Body of pancreas (tissue), 4 donors: ENCODE measurements at regions not wholly inside any gene's neighbourhood (a gene's known extent, or its start where the extent isn't known, plus 50 kb on each side); places are given as distances from the start of the nearest gene placed in this dataset.

ENCODE experiments used
- ATAC-seq: fragments of 150-250 bp; one replicate; pipeline ENCODE4 v1.9.1; 2016
- DNase-seq, 4 donors: peaks; one replicate each; pipeline ENCODE4 v3.0.0-alpha.2; 2019
- H3K27ac ChIP-seq, 4 donors: fragments of 200-600 bp; sonication (generic); 1 replicate in 3 of 4; 2 replicates in 1 of 4; pipeline versions ENCODE4 v1.5.1 to v1.6.1; 2016 to 2019; ENCODE audit warnings: mild to moderate bottlenecking in 1 of 4, mixed read lengths in 1 of 4, moderate library complexity in 1 of 4
- H3K27me3 ChIP-seq, 2 donors: fragments of 200-600 bp; sonication (generic); one replicate each; pipeline ENCODE4 v1.6.0; 2016; ENCODE audit warnings: mild to moderate bottlenecking in 1 of 2
- H3K36me3 ChIP-seq, 2 donors: fragments of 200-600 bp; sonication (generic); replicated peaks in 1 of 2; 2 replicates each; pipeline ENCODE4 v1.5.1; 2016; ENCODE audit warnings: low read depth in 2 of 2; ENCODE audit not compliant: insufficient read depth in 1 of 2
- H3K4me1 ChIP-seq: fragments of 200-600 bp; sonication (generic); one replicate; pipeline ENCODE4 v1.6.0; 2016
- H3K4me3 ChIP-seq, 2 donors: fragments of 200-600 bp; sonication (generic); 1 replicate in 1 of 2; 2 replicates in 1 of 2; pipeline ENCODE4 v1.5.1; 2016 to 2019
- H3K9me3 ChIP-seq, 3 donors: fragments of 200-600 bp; sonication (generic); 1 replicate in 2 of 3; 2 replicates in 1 of 3; pipeline ENCODE4 v1.5.1; 2016
- POLR2A ChIP-seq, 3 donors: fragments of 450-650 bp; IDR thresholded peaks; one replicate each; pipeline ENCODE4 v1.6.1; 2016; ENCODE audit warnings: antibody characterized with exemption in 3 of 3, mild to moderate bottlenecking in 2 of 3
- WGBS, 2 donors: methylation state at CpG; one replicate each; pipeline ENCODE4 v1.1.5; 2017; 5-methylcytosine and 5-hydroxymethylcytosine counted together
- intact Hi-C: fragments of 100-400 bp; cut with DNase I; formaldehyde crosslinking; loops from one replicate; pipeline ENCODE4 v1.15.1; 2023
- TF ChIP-seq, protein P1 (sequence below), 7 experiments: fragments of 450-650 bp in 4 of 7; fragments of 200-600 bp in 3 of 7; sonication (generic) in 3 of 7; IDR thresholded peaks; one replicate each; pipeline ENCODE4 v1.5.1; 2016 to 2019; ENCODE audit warnings: antibody characterized with exemption in 7 of 7

DNA sequence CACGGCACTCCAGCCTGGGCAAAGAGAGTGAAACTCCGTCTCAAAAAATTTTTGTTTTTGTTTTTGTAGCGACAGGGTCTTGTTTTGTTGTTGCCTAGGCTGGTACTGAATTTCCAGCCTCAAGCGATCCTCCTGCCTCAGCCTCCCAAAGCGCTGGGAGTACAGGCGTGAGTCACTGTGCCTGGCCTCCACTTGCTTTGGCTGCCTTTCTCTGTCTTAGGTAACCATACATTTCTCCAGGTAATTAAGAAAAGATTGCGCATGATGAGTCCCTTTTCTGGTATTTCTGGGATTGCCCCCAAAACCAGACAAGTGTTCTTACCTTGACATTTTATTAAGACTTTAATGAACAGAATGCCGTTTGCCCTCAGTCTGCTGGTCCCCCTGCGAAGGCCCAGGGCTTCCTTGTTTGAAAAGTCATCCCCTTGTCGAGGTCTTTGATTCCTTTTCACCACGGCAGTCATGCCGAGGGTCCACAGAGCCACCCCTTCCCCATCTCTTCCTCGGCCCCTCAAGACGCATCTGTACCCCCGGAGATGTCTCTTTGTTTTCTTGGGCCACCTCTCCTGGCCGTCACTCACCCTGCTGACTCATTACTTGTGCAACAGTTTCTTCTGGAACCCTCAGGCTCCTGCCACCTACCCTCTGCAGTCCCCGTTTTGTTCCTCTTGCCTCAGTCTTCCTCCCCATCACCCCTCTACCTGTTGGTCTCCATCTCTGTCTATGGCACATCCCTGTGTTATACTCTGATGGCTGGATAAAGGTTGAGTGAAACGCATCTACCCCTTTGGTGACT is 151.0 kb downstream of the SEC14L1 start:
- peaks cover 26% of the 10 kb centered on the region for H3K4me1 ChIP-seq
- DNase-seq (no peak), ATAC-seq (no peak)
- intact Hi-C loops: no loop called here
- no peaks in the 10 kb centered on the region for H3K27me3 ChIP-seq
- no peaks in the 10 kb centered on the region for H3K36me3 ChIP-seq
- H3K4me3 ChIP-seq: no peak overlapping the region
- TF ChIP-seq, protein P1, sequence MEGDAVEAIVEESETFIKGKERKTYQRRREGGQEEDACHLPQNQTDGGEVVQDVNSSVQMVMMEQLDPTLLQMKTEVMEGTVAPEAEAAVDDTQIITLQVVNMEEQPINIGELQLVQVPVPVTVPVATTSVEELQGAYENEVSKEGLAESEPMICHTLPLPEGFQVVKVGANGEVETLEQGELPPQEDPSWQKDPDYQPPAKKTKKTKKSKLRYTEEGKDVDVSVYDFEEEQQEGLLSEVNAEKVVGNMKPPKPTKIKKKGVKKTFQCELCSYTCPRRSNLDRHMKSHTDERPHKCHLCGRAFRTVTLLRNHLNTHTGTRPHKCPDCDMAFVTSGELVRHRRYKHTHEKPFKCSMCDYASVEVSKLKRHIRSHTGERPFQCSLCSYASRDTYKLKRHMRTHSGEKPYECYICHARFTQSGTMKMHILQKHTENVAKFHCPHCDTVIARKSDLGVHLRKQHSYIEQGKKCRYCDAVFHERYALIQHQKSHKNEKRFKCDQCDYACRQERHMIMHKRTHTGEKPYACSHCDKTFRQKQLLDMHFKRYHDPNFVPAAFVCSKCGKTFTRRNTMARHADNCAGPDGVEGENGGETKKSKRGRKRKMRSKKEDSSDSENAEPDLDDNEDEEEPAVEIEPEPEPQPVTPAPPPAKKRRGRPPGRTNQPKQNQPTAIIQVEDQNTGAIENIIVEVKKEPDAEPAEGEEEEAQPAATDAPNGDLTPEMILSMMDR (IDR thresholded peaks at IDR 0.05): no peak
- H3K9me3 ChIP-seq: no peaks in the 10 kb centered on the region
- no peak overlapping the region for H3K27ac ChIP-seq
- WGBS, 2 donors: 89 to 92% methylated on average over 18 of the region's 18 CpGs

DNA sequence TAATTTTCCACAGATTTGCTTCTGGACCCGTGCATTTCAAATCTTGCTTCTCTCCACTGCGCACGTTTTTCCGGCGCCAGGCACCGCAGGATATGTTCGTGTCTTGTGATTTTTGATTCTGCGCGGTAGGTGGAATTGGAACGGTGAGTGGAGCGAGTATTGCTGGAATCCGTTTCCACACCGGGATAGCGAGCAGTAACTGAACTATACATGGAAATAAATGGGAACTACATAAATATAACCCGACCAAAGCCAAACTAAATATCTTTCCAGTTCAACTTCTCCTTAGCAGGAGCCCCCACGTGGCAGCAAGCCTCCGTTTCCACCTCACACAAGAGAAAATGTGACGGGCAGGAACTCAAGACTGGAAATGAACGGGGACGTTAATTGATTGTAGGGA is 154.0 kb downstream of the SEC14L1 start:
- no peaks in the 10 kb centered on the region for H3K27me3 ChIP-seq
- no peak for TF ChIP-seq POLR2A (IDR thresholded peaks at IDR 0.05)
- TF ChIP-seq, protein P1 (IDR thresholded peaks at IDR 0.05): no peak
- WGBS, 2 donors: 90 to 93% methylated on average over 20 of the region's 20 CpGs
- H3K27ac ChIP-seq: no peak overlapping the region
- peaks cover 5% of the 10 kb centered on the region for H3K4me1 ChIP-seq
- intact Hi-C loops: no loop called here
- H3K4me3 ChIP-seq: no peak overlapping the region
- no peaks in the 10 kb centered on the region for H3K36me3 ChIP-seq
- DNase-seq (no peak), ATAC-seq (no peak)
- H3K9me3 ChIP-seq: no peaks in the 10 kb centered on the region

DNA sequence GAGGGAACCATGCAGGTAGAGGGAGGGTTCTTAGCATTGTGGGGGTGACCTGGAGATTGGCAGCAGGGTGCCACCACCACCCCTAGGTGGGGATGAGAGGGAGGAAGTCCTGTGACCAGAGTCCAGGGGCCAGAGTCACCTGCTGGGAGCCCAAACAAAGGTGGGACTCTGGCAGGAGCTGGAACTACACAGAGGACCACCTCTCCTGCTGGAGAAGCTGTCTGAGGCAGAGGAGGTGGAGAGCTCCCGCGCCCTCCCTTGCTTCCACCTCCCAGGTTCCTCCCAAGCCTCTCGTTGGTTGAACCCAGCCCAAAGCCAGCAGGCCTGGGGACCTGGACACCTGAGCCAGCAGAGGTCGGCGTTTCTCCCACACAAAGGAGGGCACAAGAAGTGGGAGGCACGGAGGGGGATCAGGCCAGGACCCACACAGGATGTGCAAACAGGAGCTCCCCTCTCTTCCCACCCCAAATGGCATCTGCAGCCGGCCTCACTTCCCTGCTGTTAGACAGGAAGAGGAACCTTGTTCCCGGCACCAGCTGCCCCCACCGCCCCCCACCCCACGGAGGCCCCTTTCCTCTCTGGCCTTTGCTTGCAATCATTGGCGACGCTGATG is 154.6 kb downstream of the SEC14L1 start:
- intact Hi-C loops: no loop called here
- peaks cover 11% of the 10 kb centered on the region for H3K4me1 ChIP-seq
- DNase-seq (no peak), ATAC-seq (no peak)
- TF ChIP-seq POLR2A (IDR thresholded peaks at IDR 0.05): no peak
- TF ChIP-seq, protein P1 (IDR thresholded peaks at IDR 0.05): no peak
- no peak overlapping the region for H3K4me3 ChIP-seq
- no peaks in the 10 kb centered on the region for H3K9me3 ChIP-seq
- H3K27me3 ChIP-seq: no peaks in the 10 kb centered on the region
- no peaks in the 10 kb centered on the region for H3K36me3 ChIP-seq
- no peak overlapping the region for H3K27ac ChIP-seq
- 86 to 91% methylated on average over 6 to 12 of the region's 12 CpGs for WGBS, 2 donors

DNA sequence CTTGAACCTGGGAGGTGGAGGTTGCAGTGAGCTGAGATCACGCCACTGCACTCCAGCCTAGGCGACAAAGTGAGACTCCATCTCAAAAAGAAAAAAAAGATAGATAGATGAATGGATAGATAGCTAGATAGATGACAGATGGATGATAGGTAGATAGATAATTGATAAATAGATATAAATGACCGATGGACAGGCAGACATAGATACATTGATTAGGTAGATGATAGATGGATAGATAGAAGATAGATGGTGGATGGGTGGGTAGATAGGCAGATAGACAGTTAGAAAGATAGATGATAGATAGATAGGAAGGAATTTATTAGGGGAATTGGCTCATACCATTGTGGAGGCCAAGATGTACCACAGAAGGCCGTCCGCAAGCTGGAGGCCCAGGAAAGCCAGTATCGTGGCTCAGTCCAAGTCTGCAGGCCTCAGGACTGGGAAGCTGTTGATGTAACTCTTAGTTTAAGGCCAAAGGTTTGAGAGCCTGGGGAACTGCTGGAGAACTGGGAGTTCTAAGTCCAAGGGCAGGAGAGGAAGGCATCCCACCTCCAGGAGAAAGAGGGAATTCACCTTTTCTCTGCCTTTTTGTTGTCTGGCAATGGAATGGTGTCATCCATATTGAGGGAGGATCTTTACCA is 156.1 kb downstream of the SEC14L1 start:
- Histone ChIP-seq H3K4me3 (no peak overlapping the region), H3K9me3 (no peaks in the 10 kb centered on the region), H3K4me1 (peaks cover 12% of the 10 kb centered on the region), H3K27me3 (no peaks in the 10 kb centered on the region), H3K27ac (no peak overlapping the region), H3K36me3 (no peaks in the 10 kb centered on the region)
- DNase-seq: no peak
- intact Hi-C loops: no loop called here
- 95 to 97% methylated on average over 6 of the region's 6 CpGs for WGBS, 2 donors
- no peak for ATAC-seq
- TF ChIP-seq, protein P1 (IDR thresholded peaks at IDR 0.05): no peak
- TF ChIP-seq POLR2A (IDR thresholded peaks at IDR 0.05): no peak
